ENCODE measurements at regions not wholly inside any gene's neighbourhood (a gene's known extent, or its start where the extent isn't known, plus 50 kb on each side); places are given as distances from the start of the nearest gene placed in this dataset.

- no peak for DNase-seq (ENCODE audit: low read depth in 3 of 3)
Observed at GRCh38 chr4:56086561-56086960, 137.8 kb downstream of the CEP135 start.

GRCh38 chr4:56086073-56086541, 137.4 kb downstream of the CEP135 start:
- DNase-seq (ENCODE audit: low read depth in 3 of 3): no peak

GRCh38 chr4:56085275-56085674, 136.5 kb downstream of the CEP135 start:
- no peak for DNase-seq (ENCODE audit: low read depth in 3 of 3)

- DNase-seq (ENCODE audit: low read depth in 3 of 3): no peak
Observed at GRCh38 chr4:56084851-56085250, 136.1 kb downstream of the CEP135 start.

All from stimulated activated CD4-positive, alpha-beta T cell treated with anti-CD3 and anti-CD28 coated beads, TNF-alpha, amount 100 ng/mL, for 48 hours (primary cell).